ENCODE measurements at regions not wholly inside any gene's neighbourhood (a gene's known extent, or its start where the extent isn't known, plus 50 kb on each side); places are given as distances from the start of the nearest gene placed in this dataset.

- TF ChIP-seq CTCF (IDR thresholded peaks at IDR 0.05) (no peak), POLR2A (IDR thresholded peaks at IDR 0.05) (no peak)
Observed at GRCh38 chr13:31867709-31868108, 128.4 kb downstream of the RXFP2 start.
